ENCODE measurements at regions not wholly inside any gene's neighbourhood (a gene's known extent, or its start where the extent isn't known, plus 50 kb on each side); places are given as distances from the start of the nearest gene placed in this dataset.

GRCh38 chr12:32031109-32031508, 71.9 kb downstream of the RESF1 start:
- TF ChIP-seq, protein P1, sequence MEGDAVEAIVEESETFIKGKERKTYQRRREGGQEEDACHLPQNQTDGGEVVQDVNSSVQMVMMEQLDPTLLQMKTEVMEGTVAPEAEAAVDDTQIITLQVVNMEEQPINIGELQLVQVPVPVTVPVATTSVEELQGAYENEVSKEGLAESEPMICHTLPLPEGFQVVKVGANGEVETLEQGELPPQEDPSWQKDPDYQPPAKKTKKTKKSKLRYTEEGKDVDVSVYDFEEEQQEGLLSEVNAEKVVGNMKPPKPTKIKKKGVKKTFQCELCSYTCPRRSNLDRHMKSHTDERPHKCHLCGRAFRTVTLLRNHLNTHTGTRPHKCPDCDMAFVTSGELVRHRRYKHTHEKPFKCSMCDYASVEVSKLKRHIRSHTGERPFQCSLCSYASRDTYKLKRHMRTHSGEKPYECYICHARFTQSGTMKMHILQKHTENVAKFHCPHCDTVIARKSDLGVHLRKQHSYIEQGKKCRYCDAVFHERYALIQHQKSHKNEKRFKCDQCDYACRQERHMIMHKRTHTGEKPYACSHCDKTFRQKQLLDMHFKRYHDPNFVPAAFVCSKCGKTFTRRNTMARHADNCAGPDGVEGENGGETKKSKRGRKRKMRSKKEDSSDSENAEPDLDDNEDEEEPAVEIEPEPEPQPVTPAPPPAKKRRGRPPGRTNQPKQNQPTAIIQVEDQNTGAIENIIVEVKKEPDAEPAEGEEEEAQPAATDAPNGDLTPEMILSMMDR (conservative IDR thresholded peaks at IDR 0.05; ENCODE audit: low read length): no peak
- TF ChIP-seq EZH2phosphoT487 (IDR thresholded peaks at IDR 0.05; ENCODE audit: borderline replicate concordance, low read depth, low read length): no peak

Data from OCI-LY7 (cell line).